IMR-90 (cell line): ENCODE measurements at regions not wholly inside any gene's neighbourhood (a gene's known extent, or its start where the extent isn't known, plus 50 kb on each side); places are given as distances from the start of the nearest gene placed in this dataset.

Experiments
- ATAC-seq: fragments of 200-7000 bp; cut with Tn5 transposase; 2 replicates; pipeline ENCODE4 v1.9.1; 2020; ENCODE audit warnings: low read depth, mild to moderate bottlenecking, moderate library complexity
- BruUV-seq: library from RNA; stranded (reverse); fragments of 400-500 nt; replicated peaks from 2 replicates; lab custom pipeline; 2021; lab: Mats Ljungman, UMichigan
- CTCF ChIA-PET: fragments of 300-600 bp; formaldehyde crosslinking; extraction: SDS; loops from one replicate; lab custom pipeline; 2021; ENCODE audit warnings: antibody characterized with exemption; lab: Yijun Ruan, JAX
- POLR2A ChIA-PET: fragments of 300-600 bp; sonication (Branson Sonifier 250); formaldehyde crosslinking; loops from one replicate; lab custom pipeline; 2022; ENCODE audit warnings: antibody characterized with exemption; ENCODE audit not compliant: unreplicated experiment; lab: Charles Lee
- DNase-seq: peaks from one replicate; pipeline ENCODE4 v3.0.0; 2013
- H2AFZ ChIP-seq: replicated peaks from 2 replicates; pipeline ENCODE3; 2013; ENCODE audit warnings: low read length, mild to moderate bottlenecking; ENCODE audit not compliant: poor library complexity
- H2AK5ac ChIP-seq: 2 replicates; pipeline ENCODE4 v1.6.1; 2013; ENCODE audit warnings: low read depth, low read length, inconsistent platforms
- H2AK9ac ChIP-seq: replicated peaks from 2 replicates; pipeline ENCODE3; 2013; ENCODE audit warnings: mild to moderate bottlenecking, low read depth, low read length, moderate library complexity; ENCODE audit not compliant: poor library complexity
- H2BK120ac ChIP-seq: 2 replicates; pipeline ENCODE4 v1.6.1; 2013; ENCODE audit warnings: low read depth, low read length, inconsistent platforms
- H2BK15ac ChIP-seq: 3 replicates; pipeline ENCODE4 v1.6.1; 2013; ENCODE audit warnings: low read depth, low read length, inconsistent platforms
- H2BK20ac ChIP-seq: 2 replicates; pipeline ENCODE4 v1.6.1; 2013; ENCODE audit warnings: low read depth, mild to moderate bottlenecking, inconsistent platforms, low read length, moderate library complexity
- H2BK5ac ChIP-seq: 2 replicates; pipeline ENCODE4 v1.6.1; 2013; ENCODE audit warnings: mild to moderate bottlenecking, low read depth, low read length, inconsistent platforms; ENCODE audit not compliant: poor library complexity, severe bottlenecking
- H3K14ac ChIP-seq: replicated peaks from 2 replicates; pipeline ENCODE4 v1.6.1; 2013; ENCODE audit warnings: low read depth, low read length, inconsistent platforms
- H3K18ac ChIP-seq: 2 replicates; pipeline ENCODE4 v1.6.1; 2013; ENCODE audit warnings: low read depth, low read length, control low read depth
- H3K23ac ChIP-seq: 2 replicates; pipeline ENCODE4 v1.6.1; 2013; ENCODE audit warnings: low read depth, low read length, inconsistent platforms
- H3K27ac ChIP-seq: 2 replicates; pipeline ENCODE4 v1.5.1; 2013; ENCODE audit warnings: mild to moderate bottlenecking, control low read depth, low read length; ENCODE audit not compliant: insufficient read depth
- H3K27me3 ChIP-seq: 2 replicates; pipeline ENCODE4 v1.6.1; 2013; ENCODE audit warnings: low read length; ENCODE audit not compliant: control insufficient read depth, insufficient read depth
- H3K36me3 ChIP-seq: 2 replicates; pipeline ENCODE4 v1.6.1; 2013; ENCODE audit warnings: low read length, mixed read lengths; ENCODE audit not compliant: control insufficient read depth, insufficient read depth
- H3K4ac ChIP-seq: 2 replicates; pipeline ENCODE4 v1.6.1; 2013; ENCODE audit warnings: low read depth, low read length, inconsistent platforms
- H3K4me1 ChIP-seq: 2 replicates; pipeline ENCODE4 v1.6.1; 2013; ENCODE audit warnings: low read length, mixed read lengths; ENCODE audit not compliant: control insufficient read depth, insufficient read depth
- H3K4me2 ChIP-seq: 2 replicates; pipeline ENCODE4 v1.6.1; 2013; ENCODE audit warnings: low read depth, mild to moderate bottlenecking, control low read depth, low read length, moderate library complexity
- H3K4me3 ChIP-seq: 2 replicates; pipeline ENCODE4 v1.5.1; 2013; ENCODE audit warnings: low read depth, mild to moderate bottlenecking, control low read depth, low read length, moderate library complexity; ENCODE audit not compliant: insufficient read depth
- H3K56ac ChIP-seq: 2 replicates; pipeline ENCODE4 v1.6.1; 2013; ENCODE audit warnings: low read length, inconsistent platforms; ENCODE audit not compliant: insufficient read depth; ENCODE audit errors: extremely low read depth
- H3K79me1 ChIP-seq, 2 experiments: 2 replicates each; pipeline ENCODE4 v1.6.1; 2013; ENCODE audit warnings: low read length in 2 of 2, inconsistent platforms in 1 of 2, low read depth in 1 of 2
- H3K9ac ChIP-seq: 2 replicates; pipeline ENCODE4 v1.6.1; 2013; ENCODE audit warnings: low read depth, low read length, control low read depth
- H3K9me1 ChIP-seq: 2 replicates; pipeline ENCODE4 v1.6.1; 2013; ENCODE audit warnings: low read length, inconsistent platforms; ENCODE audit not compliant: insufficient read depth
- H3K9me3 ChIP-seq: 2 replicates; pipeline ENCODE4 v1.6.1; 2013; ENCODE audit warnings: low read length; ENCODE audit not compliant: control insufficient read depth, insufficient read depth
- H4K20me1 ChIP-seq: 2 replicates; pipeline ENCODE4 v1.6.1; 2013; ENCODE audit warnings: low read length, inconsistent platforms; ENCODE audit not compliant: insufficient read depth
- H4K5ac ChIP-seq: 2 replicates; pipeline ENCODE4 v1.6.1; 2013; ENCODE audit warnings: mild to moderate bottlenecking, low read depth, low read length, control low read depth
- H4K8ac ChIP-seq, 2 experiments: 2 replicates each; pipeline ENCODE4 v1.6.1; 2013; ENCODE audit warnings: low read depth in 2 of 2, low read length in 2 of 2, control low read depth in 1 of 2, inconsistent platforms in 1 of 2
- H4K91ac ChIP-seq: 2 replicates; pipeline ENCODE4 v1.6.1; 2013; ENCODE audit warnings: low read depth, low read length, inconsistent platforms; ENCODE audit not compliant: insufficient read depth
- CHD1 ChIP-seq: IDR thresholded peaks from 2 replicates; pipeline ENCODE4 v1.6.1; 2012; ENCODE audit warnings: low read depth, low read length, improper control_type of control experiment
- RAD21 ChIP-seq: IDR thresholded peaks from 2 replicates; pipeline ENCODE4 v1.6.1; 2012; ENCODE audit warnings: low read length, improper control_type of control experiment
- WGBS, 2 experiments: methylation state at CpG; one replicate each; pipeline versions ENCODE4 v1.1.5 to v1.1.7; 2013; ENCODE audit warnings: missing lambda C conversion rate in 2 of 2; ENCODE audit not compliant: insufficient read length in 1 of 2; ENCODE audit errors: extremely low coverage in 2 of 2; 5-methylcytosine and 5-hydroxymethylcytosine counted together
- dilution Hi-C: fragments of 300-500 bp; cut with HindIII; formaldehyde crosslinking; loops from one replicate; pipeline ENCODE4 v1.14.3; 2018; ENCODE audit warnings: low sequenced_read_pairs; ENCODE audit not compliant: unreplicated experiment
- in situ Hi-C: fragments of 300-500 bp; cut with MboI; formaldehyde crosslinking; loops from 3 replicates; pipeline ENCODE4 v1.14.3; 2019; ENCODE audit warnings: low sequenced_read_pairs, inconsistent platforms, mixed read lengths
- intact Hi-C: fragments of 100-400 bp; cut with micrococcal nuclease; formaldehyde crosslinking; loops from 2 replicates; pipeline ENCODE4 v1.10.0; 2022
- TF ChIP-seq, protein P1 (sequence below): fragments of 150-350 bp; IDR thresholded peaks from 2 replicates; pipeline ENCODE4 v1.6.1; 2017; ENCODE audit warnings: mild to moderate bottlenecking, antibody characterized with exemption, low read length, low read depth

DNA sequence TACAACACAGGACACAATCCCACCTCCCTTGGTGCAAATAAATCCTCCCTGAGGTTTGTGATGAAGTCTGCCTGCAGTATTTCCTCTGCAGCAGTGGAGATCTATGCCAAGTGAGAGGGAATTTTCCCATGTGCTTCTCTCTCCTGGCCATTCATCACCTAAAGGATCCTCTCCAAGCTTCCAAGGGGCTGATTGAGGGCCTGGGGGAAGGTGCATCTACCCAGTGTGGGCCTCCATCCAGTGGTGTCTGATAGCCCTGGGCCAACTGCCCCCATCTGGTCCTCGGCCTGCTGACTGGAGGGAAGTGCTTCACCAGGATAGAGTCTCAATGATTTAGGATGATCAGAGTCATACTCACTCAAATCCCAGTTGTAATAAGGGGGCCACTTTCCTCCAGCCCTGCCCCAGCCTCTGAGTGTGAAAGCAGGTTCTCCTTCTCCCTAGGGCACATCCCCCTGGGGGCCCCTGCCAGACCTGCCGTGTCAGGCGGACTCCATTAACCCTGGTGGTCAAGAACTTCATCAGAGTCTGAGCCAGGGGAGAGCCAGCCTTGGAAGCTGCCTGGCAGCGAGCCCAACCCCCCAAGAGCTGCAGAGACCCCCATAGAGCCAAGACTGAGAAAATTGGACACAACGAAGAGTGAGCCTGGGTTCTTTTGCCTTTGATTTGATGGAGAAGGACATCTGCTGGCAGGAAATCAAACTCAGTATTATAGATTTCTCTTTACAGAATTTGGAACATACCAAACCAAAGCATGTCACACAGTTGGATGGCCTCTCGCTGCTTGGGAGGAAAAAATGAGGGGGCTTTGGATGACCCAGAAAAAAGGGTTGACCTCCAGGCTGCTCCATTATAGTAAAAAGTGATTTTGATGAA is 509.6 kb downstream of the CMPK2 start:
- Histone ChIP-seq H2BK120ac (no peak overlapping the region), H3K4ac (no peak overlapping the region), H3K36me3 (no peaks in the 10 kb centered on the region), H4K91ac (no peak overlapping the region), H2BK20ac (no peak overlapping the region), H2BK5ac (no peak overlapping the region), H4K8ac (no peak overlapping the region), H3K4me3 (no peak overlapping the region), H3K4me2 (no peak overlapping the region), H3K9me1 (no peaks in the 10 kb centered on the region), H2AFZ (no peak overlapping the region), H3K56ac (no peak overlapping the region), H2BK15ac (no peak overlapping the region), H3K27ac (no peak overlapping the region), H3K9ac (no peak overlapping the region), H3K23ac (no peak overlapping the region), H3K27me3 (no peaks in the 10 kb centered on the region), H3K9me3 (no peaks in the 10 kb centered on the region), H4K20me1 (no peaks in the 10 kb centered on the region), H2AK9ac (no peak overlapping the region), H3K14ac (no peak overlapping the region), H2AK5ac (no peak overlapping the region), H3K4me1 (no peaks in the 10 kb centered on the region), H4K5ac (no peak overlapping the region), H3K79me1 (no peaks in the 10 kb centered on the region), H3K18ac (no peak overlapping the region)
- no TSS peak for BruUV-seq
- intact Hi-C loops (no loop called here), dilution Hi-C loops (no loop called here), in situ Hi-C loops (no loop called here)
- TF ChIP-seq CHD1 (no peak), RAD21 (no peak)
- TF ChIP-seq, protein P1, sequence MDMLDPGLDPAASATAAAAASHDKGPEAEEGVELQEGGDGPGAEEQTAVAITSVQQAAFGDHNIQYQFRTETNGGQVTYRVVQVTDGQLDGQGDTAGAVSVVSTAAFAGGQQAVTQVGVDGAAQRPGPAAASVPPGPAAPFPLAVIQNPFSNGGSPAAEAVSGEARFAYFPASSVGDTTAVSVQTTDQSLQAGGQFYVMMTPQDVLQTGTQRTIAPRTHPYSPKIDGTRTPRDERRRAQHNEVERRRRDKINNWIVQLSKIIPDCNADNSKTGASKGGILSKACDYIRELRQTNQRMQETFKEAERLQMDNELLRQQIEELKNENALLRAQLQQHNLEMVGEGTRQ, result no peak
- no CpG with 5 or more reads among the region's 6 CpGs for WGBS, 2 experiments
- CTCF ChIA-PET, result interaction anchor here (0.9 kb wide), 1 partner anchor 416 kb away, joined by 3 read pairs; no protein-coding TSS in a partner anchor
- ATAC-seq (no peak), DNase-seq (no peak)
- POLR2A ChIA-PET, result no interaction called here
